HCT116 (cell line): ENCODE measurements at regions not wholly inside any gene's neighbourhood (a gene's known extent, or its start where the extent isn't known, plus 50 kb on each side); places are given as distances from the start of the nearest gene placed in this dataset.

Experiments used
- ATAC-seq: fragments of 200-7000 bp; cut with Tn5 transposase; 2 replicates; pipeline ENCODE4 v1.9.1; 2020; ENCODE audit warnings: mild to moderate bottlenecking, moderate library complexity
- BruUV-seq: library from RNA; stranded (reverse); fragments of 400-500 nt; replicated peaks from 2 replicates; lab custom pipeline; 2021; lab: Mats Ljungman, UMichigan
- CTCF ChIA-PET: fragments of 300-600 bp; sonication (Branson Sonifier 250); formaldehyde crosslinking; loops from one replicate; lab custom pipeline; 2021; ENCODE audit warnings: antibody characterized with exemption; lab: Charles Lee
- POLR2A ChIA-PET: fragments of 300-600, 350-600 bp; sonication (Branson Sonifier 250); formaldehyde crosslinking; loops from one replicate; lab custom pipeline; 2021; ENCODE audit warnings: antibody characterized with exemption; lab: Charles Lee
- RAD21 ChIA-PET, 2 experiments: fragments of 300-600 bp; sonication (Branson Sonifier 250); formaldehyde crosslinking; loops; one replicate each; lab custom pipeline; 2023; ENCODE audit warnings: low total read pairs in 2 of 2; ENCODE audit not compliant: uncharacterized antibody in 2 of 2, unreplicated experiment in 2 of 2, low non-redundant PET in 1 of 2; lab: Charles Lee
- DNase-seq: peaks from one replicate; pipeline ENCODE4 v3.0.0-alpha.2; 2010; ENCODE audit warnings: low read depth, low spot score
- H2AFZ ChIP-seq: fragments of 200-600 bp; shearing (Covaris generic), sonication (generic); 2 replicates; pipeline ENCODE4 v1.6.1; 2017; ENCODE audit warnings: low read depth, mixed run types, mixed read lengths, antibody characterized with exemption, low read length; ENCODE audit not compliant: poor library complexity, severe bottlenecking
- H3K27ac ChIP-seq: 2 replicates; pipeline ENCODE4 v1.5.1; 2012; ENCODE audit warnings: low read depth, low read length
- H3K27me3 ChIP-seq: fragments of 200-600 bp; sonication (generic); 2 replicates; pipeline ENCODE4 v1.6.1; 2016; ENCODE audit warnings: mixed run types, low read length, mixed read lengths; ENCODE audit not compliant: insufficient read depth
- H3K36me3 ChIP-seq, 2 experiments: fragments of 200-500 bp in 1 of 2; fragments of 200-600 bp in 1 of 2; sonication (Bioruptor generic) in 1 of 2; sonication (generic) in 1 of 2; 2 replicates each; pipeline versions ENCODE4 v1.5.1 to v1.6.1; 2014 to 2016; ENCODE audit warnings: low read length in 2 of 2, inconsistent platforms in 1 of 2, mixed read lengths in 1 of 2, mixed run types in 1 of 2; ENCODE audit not compliant: insufficient read depth in 2 of 2, control insufficient read depth in 1 of 2
- H3K4me1 ChIP-seq, 2 experiments: fragments of 200-600 bp in 1 of 2; sonication (generic) in 1 of 2; 2 replicates each; pipeline versions ENCODE4 v1.5.1 to v1.6.1; 2012 to 2017; ENCODE audit warnings: low read length in 2 of 2, inconsistent platforms in 1 of 2, mild to moderate bottlenecking in 1 of 2, mixed read lengths in 1 of 2, mixed run types in 1 of 2, moderate library complexity in 1 of 2; ENCODE audit not compliant: insufficient read depth in 2 of 2, control insufficient read depth in 1 of 2
- H3K4me2 ChIP-seq: fragments of 200-600 bp; sonication (generic); 2 replicates; pipeline ENCODE4 v1.6.1; 2017; ENCODE audit warnings: mixed run types, low read length, mixed read lengths
- H3K4me3 ChIP-seq, 2 experiments: fragments of 200-600 bp in 1 of 2; sonication (generic) in 1 of 2; replicated peaks in 1 of 2; 2 replicates each; pipeline ENCODE4 v1.5.1; 2011 to 2016; ENCODE audit warnings: low read length in 2 of 2, control low read depth in 1 of 2, low read depth in 1 of 2, mild to moderate bottlenecking in 1 of 2, mixed read lengths in 1 of 2, mixed run types in 1 of 2
- H3K79me2 ChIP-seq: fragments of 200-600 bp; sonication (generic); 2 replicates; pipeline ENCODE4 v1.6.1; 2017; ENCODE audit warnings: mild to moderate bottlenecking, mixed run types, low read length, moderate library complexity, mixed read lengths; ENCODE audit not compliant: insufficient read depth
- H3K9ac ChIP-seq: fragments of 200-600 bp; sonication (generic); 2 replicates; pipeline ENCODE4 v1.6.1; 2016; ENCODE audit warnings: low read length, mixed read lengths
- H3K9me2 ChIP-seq: fragments of 200-600 bp; sonication (generic), shearing (Covaris generic); 2 replicates; pipeline ENCODE4 v1.6.1; 2017; ENCODE audit warnings: mixed run types, mild to moderate bottlenecking, moderate library complexity; ENCODE audit not compliant: insufficient read depth
- H3K9me3 ChIP-seq, 2 experiments: fragments of 200-500 bp in 1 of 2; fragments of 200-600 bp in 1 of 2; sonication (Bioruptor generic) in 1 of 2; sonication (generic) in 1 of 2; 2 replicates each; pipeline ENCODE4 v1.6.1; 2014 to 2017; ENCODE audit warnings: low read length in 2 of 2, mixed read lengths in 2 of 2, inconsistent platforms in 1 of 2, low read depth in 1 of 2, mild to moderate bottlenecking in 1 of 2, mixed run types in 1 of 2, moderate library complexity in 1 of 2; ENCODE audit not compliant: control insufficient read depth in 1 of 2, insufficient read depth in 1 of 2
- H4K20me1 ChIP-seq: fragments of 200-600 bp; sonication (generic), shearing (Covaris generic); 2 replicates; pipeline ENCODE4 v1.6.1; 2017; ENCODE audit warnings: mixed run types, mild to moderate bottlenecking, moderate library complexity; ENCODE audit not compliant: insufficient read depth
- CBX3 ChIP-seq: IDR thresholded peaks from 2 replicates; pipeline ENCODE4 v1.6.1; 2012; ENCODE audit warnings: low read depth
- CEBPB ChIP-seq: IDR thresholded peaks from 2 replicates; pipeline ENCODE4 v1.6.1; 2012; ENCODE audit warnings: low read depth
- CTCF ChIP-seq, 3 experiments: fragments of 200-600 bp in 1 of 3; sonication (generic) in 1 of 3; IDR thresholded peaks in 2 of 3; conservative IDR thresholded peaks in 1 of 3; 2 replicates each; pipeline ENCODE4 v1.5.1; 2012 to 2017; ENCODE audit warnings: low read depth in 2 of 3, low read length in 2 of 3, antibody characterized with exemption in 1 of 3, borderline replicate concordance in 1 of 3, control low read depth in 1 of 3, mild to moderate bottlenecking in 1 of 3, mixed read lengths in 1 of 3, mixed run types in 1 of 3, moderate library complexity in 1 of 3; ENCODE audit not compliant: insufficient read depth in 1 of 3
- EGR1 ChIP-seq: IDR thresholded peaks from 2 replicates; pipeline ENCODE4 v1.6.1; 2012; ENCODE audit warnings: low read depth
- EZH2 ChIP-seq: fragments of 200-600 bp; sonication (generic); IDR thresholded peaks from 2 replicates; pipeline ENCODE4 v1.6.1; 2017; ENCODE audit warnings: antibody characterized with exemption, mixed run types
- EZH2phosphoT487 ChIP-seq: fragments of 200-600 bp; IDR thresholded peaks from 2 replicates; pipeline ENCODE4 v1.6.1; 2018; ENCODE audit warnings: antibody characterized with exemption, borderline replicate concordance
- FOSL1 ChIP-seq: IDR thresholded peaks from 2 replicates; pipeline ENCODE4 v1.6.1; 2012; ENCODE audit warnings: low read depth
- JUND ChIP-seq: IDR thresholded peaks from 2 replicates; pipeline ENCODE4 v1.6.1; 2012
- POLR2A ChIP-seq: IDR thresholded peaks from 2 replicates; pipeline ENCODE4 v1.7.0; 2011; ENCODE audit warnings: borderline replicate concordance; ENCODE audit not compliant: insufficient read depth, insufficient read length; ENCODE audit errors: extremely low read depth
- POLR2AphosphoS5 ChIP-seq: IDR thresholded peaks from 2 replicates; pipeline ENCODE4 v1.6.1; 2011; ENCODE audit warnings: mild to moderate bottlenecking, low read depth, low read length, moderate library complexity
- RAD21 ChIP-seq: IDR thresholded peaks from 2 replicates; pipeline ENCODE4 v1.6.1; 2012; ENCODE audit warnings: low read depth, mild to moderate bottlenecking
- SIN3A ChIP-seq: IDR thresholded peaks from 2 replicates; pipeline ENCODE4 v1.6.1; 2012; ENCODE audit warnings: low read depth
- SP1 ChIP-seq: IDR thresholded peaks from 2 replicates; pipeline ENCODE4 v1.6.1; 2012; ENCODE audit warnings: low read depth
- SRF ChIP-seq: IDR thresholded peaks from 2 replicates; pipeline ENCODE4 v1.6.1; 2012; ENCODE audit warnings: low read depth
- TCF7L2 ChIP-seq: IDR thresholded peaks from 2 replicates; pipeline ENCODE4 v1.7.0; 2011; ENCODE audit warnings: borderline replicate concordance, inconsistent platforms; ENCODE audit not compliant: insufficient read depth, insufficient read length; ENCODE audit errors: extremely low read depth
- YY1 ChIP-seq: IDR thresholded peaks from 2 replicates; pipeline ENCODE4 v1.6.1; 2011; ENCODE audit warnings: low read length, low read depth, moderate library complexity, mild to moderate bottlenecking; ENCODE audit not compliant: insufficient replicate concordance; ENCODE audit errors: extremely low read depth
- ZBTB33 ChIP-seq: IDR thresholded peaks from 2 replicates; pipeline ENCODE4 v1.6.1; 2011; ENCODE audit warnings: mild to moderate bottlenecking, low read length, moderate library complexity; ENCODE audit not compliant: insufficient replicate concordance; ENCODE audit errors: extremely low read depth
- ZFX ChIP-seq: fragments of 450-650 bp; IDR thresholded peaks from 2 replicates; pipeline ENCODE4 v1.6.1; 2017
- ZNF274 ChIP-seq: fragments of 200-500 bp; sonication (Bioruptor generic); IDR thresholded peaks from 2 replicates; pipeline ENCODE4 v1.6.1; 2014; ENCODE audit warnings: mild to moderate bottlenecking, low read depth, low read length, inconsistent platforms
- intact Hi-C: fragments of 100-400 bp; cut with micrococcal nuclease; formaldehyde crosslinking; loops from 2 replicates; pipeline ENCODE4 v1.10.0; 2022
- TF ChIP-seq, protein P1 (sequence below): IDR thresholded peaks from 2 replicates; pipeline ENCODE4 v1.6.1; 2012

GRCh38 chr2:13104723-13105122 is 388.0 kb downstream of the TRIB2 start:
- CTCF ChIA-PET: no interaction called here
- Histone ChIP-seq H2AFZ (no peak overlapping the region), H3K4me3 (no peak overlapping the region), H3K27ac (no peak overlapping the region), H3K27me3 (no peaks in the 10 kb centered on the region), H3K36me3 (no peaks in the 10 kb centered on the region), H3K9me2 (no peaks in the 10 kb centered on the region), H3K79me2 (no peaks in the 10 kb centered on the region), H3K4me1 (no peaks in the 10 kb centered on the region), H3K9ac (no peak overlapping the region), H3K4me2 (no peak overlapping the region), H4K20me1 (no peaks in the 10 kb centered on the region), H3K9me3 (no peaks in the 10 kb centered on the region)
- intact Hi-C loops: no loop called here
- BruUV-seq: no TSS peak
- no peak for TF ChIP-seq ZFX
- no peak for TF ChIP-seq SIN3A
- TF ChIP-seq ZBTB33: no peak
- no peak for TF ChIP-seq EZH2
- TF ChIP-seq EGR1: no peak
- TF ChIP-seq, protein P1, sequence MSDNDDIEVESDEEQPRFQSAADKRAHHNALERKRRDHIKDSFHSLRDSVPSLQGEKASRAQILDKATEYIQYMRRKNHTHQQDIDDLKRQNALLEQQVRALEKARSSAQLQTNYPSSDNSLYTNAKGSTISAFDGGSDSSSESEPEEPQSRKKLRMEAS: no peak
- TF ChIP-seq CEBPB: no peak
- TF ChIP-seq SRF: no peak
- TF ChIP-seq FOSL1: no peak
- TF ChIP-seq SP1: no peak
- no peak for TF ChIP-seq JUND
- no peak for TF ChIP-seq POLR2A
- no peak for TF ChIP-seq RAD21
- no peak for TF ChIP-seq CTCF (IDR thresholded peaks at IDR 0.05 in 2 of 3, conservative IDR thresholded peaks at IDR 0.05 in 1 of 3; ENCODE audit: borderline replicate concordance in 1 of 3, insufficient read depth in 1 of 3, low read depth in 2 of 3, low read length in 2 of 3)
- TF ChIP-seq YY1: no peak
- no peak for TF ChIP-seq TCF7L2
- TF ChIP-seq EZH2phosphoT487: no peak
- no peak for TF ChIP-seq ZNF274
- TF ChIP-seq POLR2AphosphoS5: no peak
- TF ChIP-seq CBX3: no peak
- DNase-seq (no peak), ATAC-seq (no peak)
- RAD21 ChIA-PET: no interaction called here
- POLR2A ChIA-PET: no interaction called here
